GM21576 (cell line): ENCODE measurements at regions not wholly inside any gene's neighbourhood (a gene's known extent, or its start where the extent isn't known, plus 50 kb on each side); places are given as distances from the start of the nearest gene placed in this dataset.

Experiments
- ATAC-seq: cut with Tn5 transposase; IDR thresholded peaks from one replicate; pipeline ENCODE4 v1.9.1; 2021; ENCODE audit warnings: mild to moderate bottlenecking, moderate library complexity; ENCODE audit not compliant: unreplicated experiment

- ATAC-seq: no peak
Observed at GRCh38 chr16:77590707-77591106, 131.6 kb upstream of the NUDT7 start.

GRCh38 chr16:77591347-77591746, 131.0 kb upstream of the NUDT7 start:
- no peak for ATAC-seq

DNA sequence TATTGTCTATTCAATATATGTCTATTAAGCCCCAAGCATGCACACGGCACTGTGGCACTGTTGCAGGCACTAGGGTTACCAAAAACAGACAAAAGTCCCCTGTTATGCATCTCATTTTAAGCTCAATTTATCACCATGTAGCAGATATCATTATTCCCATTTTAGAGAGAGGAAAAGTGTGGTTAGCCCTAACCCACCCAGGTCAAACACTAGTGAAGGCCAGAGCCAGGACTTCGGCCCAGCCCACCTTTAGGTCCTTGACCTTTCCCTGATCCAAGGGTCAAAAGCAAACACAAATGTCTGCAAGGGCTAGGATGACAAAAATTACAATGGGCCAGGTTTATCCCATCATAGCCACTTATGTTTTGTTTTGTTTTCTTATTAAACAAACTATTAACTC, 130.3 kb upstream of the NUDT7 start:
- no peak for ATAC-seq

GRCh38 chr16:77594057-77594456, 128.3 kb upstream of the NUDT7 start:
- ATAC-seq: no peak

DNA sequence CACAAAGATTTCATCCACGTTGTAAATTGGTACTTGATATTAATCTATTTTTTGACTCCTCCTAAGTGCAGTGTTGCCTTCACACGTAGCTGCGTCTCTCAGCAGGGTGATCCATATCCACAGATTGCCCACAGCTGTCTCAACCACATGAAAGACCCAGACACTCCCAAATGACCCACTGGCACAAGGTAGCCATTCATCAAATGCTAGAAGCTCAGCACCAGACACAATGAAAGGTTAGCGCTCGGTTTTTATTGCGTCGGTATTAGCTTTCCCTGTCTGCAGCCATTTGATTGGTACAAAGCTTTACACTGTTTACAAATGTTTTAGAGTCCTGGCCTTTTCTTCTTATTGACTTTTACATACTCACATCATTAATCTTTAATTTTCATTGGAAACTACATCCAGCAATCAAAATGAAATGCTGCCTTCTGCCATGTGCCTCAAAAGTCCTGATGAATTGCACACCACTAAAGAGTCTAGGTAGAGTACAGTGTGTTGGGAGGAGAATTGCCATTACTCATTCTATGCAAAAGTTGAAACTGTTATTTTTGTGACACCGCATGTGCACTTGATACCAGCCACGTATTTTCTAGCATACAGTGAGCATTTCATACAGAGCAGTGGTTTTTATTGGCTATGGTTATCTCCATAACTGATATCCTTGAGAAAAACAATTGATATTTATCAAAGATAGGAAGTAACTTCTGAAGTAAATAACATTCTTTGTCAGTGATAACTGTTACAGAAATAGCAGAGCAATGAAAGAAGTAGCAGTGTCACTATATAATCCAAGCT, 127.3 kb upstream of the NUDT7 start:
- ATAC-seq: no peak

DNA sequence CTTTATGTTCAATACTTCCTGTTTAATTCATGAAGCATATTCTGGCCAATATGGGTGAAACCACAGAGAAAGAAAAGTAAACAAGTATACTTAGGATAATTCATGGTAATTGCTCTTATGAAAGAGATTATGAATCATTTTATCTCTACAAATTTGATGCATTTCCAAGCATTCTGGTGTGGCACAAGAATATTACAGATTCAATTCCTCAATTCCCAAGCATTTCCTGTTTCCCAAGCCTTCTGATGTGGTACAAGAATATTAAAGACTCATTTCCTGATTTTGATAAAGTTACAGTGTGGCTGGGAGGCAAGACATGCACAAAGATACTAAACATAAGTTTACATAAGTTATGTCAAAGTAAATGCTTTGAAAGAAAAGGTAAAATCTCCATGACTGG, 126.1 kb upstream of the NUDT7 start:
- ATAC-seq: no peak

DNA sequence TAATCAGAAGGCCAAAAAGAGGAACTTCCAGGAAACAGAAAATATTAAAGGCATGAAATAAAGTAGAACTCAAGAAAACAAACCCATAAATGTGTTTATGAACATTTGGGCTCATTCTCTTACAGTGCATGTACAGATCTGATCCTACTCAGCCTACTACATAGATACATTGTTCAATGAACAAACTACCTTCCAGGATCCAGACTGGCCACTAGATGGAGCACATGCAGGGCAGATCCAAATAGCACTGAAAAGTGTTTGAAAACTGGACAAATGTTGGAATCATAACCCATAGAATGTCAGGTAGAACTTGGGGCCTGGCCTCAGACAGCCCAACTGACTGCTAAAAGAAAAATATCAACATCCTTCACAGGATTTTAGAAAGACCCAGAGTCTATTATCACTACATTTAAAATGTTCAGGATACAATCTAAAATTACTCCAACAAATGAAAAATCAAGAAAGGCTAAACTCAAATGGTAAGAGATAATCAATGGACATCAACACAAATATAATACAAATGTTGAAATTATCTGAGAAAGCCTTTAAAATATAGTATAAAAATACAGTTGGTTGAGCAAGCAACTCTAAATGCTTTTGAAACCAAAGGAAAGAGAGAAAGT, 122.4 kb upstream of the NUDT7 start:
- peak; percentile 60 for ATAC-seq

GRCh38 chr16:77600555-77600954, 121.8 kb upstream of the NUDT7 start:
- ATAC-seq: no peak

DNA sequence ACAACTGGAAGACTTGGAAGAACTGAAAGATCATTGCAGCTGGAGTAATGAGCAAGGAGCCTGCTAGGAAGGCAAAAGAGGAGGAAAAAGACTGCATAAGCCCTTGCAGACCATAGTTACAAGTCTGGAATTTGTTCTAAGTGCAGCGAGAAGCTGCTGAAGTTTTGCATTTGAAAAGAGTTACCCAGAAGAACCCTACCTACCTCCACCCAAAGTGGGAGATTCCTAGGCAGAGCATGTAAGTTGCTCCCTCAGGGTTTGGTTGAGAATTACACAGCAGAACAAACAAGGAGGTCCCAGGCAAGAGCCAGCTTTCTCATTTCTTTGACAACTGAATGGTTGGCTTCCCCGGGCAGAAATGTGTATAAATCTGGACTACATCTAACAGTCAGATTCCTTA, 118.7 kb upstream of the NUDT7 start:
- ATAC-seq: no peak

DNA sequence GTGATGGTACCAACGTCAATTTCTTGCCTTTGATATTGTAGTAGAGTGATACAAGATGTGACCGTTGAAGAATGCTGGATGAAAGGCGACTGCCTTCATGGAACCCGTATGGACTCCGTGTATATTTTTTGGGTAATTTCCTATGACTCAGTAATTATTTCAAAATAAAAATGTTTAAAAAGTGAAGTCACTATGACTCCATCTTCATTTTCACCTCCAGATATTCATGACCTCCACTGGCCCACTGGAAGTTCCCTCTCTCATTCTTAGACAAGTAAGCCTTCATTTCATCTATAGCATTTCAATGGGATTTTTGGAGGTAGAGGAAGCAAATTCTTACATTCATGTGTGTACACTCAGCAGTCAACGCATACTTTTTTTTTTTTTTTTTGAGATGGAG, 111.8 kb upstream of the NUDT7 start:
- no peak for ATAC-seq

DNA sequence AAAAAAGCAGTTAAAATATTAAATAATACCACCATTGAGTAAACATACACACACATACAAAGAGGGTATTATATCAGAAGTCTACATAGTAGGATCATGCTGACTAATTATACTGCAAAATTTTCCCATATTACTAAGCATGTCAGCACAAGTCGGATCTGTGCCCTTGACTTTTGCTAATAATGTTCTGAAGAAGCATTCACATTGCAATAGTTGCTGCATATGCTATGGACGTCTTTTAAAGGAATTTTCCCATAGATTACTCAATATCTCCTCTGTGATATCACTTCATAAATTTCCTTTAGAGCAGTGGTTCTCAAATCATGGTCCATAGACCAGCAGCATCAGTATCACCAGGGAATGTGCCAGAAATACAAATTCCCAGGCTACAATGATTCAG, 110.9 kb upstream of the NUDT7 start:
- no peak for ATAC-seq

DNA sequence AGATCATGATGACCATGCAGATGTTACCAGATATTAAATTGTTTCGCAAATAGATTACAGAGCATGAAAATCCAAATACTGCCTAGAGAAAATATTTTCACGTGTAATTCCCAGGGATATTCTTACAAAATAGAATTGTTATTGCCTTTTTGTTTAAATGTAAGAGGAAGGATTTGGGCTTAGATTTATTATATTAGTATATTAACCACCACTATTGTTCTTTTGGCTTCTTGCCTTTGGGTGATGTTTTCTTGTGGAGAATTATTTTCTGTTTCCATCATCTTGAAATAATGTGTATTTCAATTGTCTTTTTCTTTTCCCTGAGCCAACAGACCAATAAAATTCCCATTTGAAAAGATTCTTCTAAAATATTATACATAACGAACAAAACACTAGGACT, 109.7 kb upstream of the NUDT7 start:
- ATAC-seq: no peak

GRCh38 chr16:77613095-77613494, 109.2 kb upstream of the NUDT7 start:
- no peak for ATAC-seq

- ATAC-seq: no peak
Observed at GRCh38 chr16:77617553-77617952, 104.8 kb upstream of the NUDT7 start.

DNA sequence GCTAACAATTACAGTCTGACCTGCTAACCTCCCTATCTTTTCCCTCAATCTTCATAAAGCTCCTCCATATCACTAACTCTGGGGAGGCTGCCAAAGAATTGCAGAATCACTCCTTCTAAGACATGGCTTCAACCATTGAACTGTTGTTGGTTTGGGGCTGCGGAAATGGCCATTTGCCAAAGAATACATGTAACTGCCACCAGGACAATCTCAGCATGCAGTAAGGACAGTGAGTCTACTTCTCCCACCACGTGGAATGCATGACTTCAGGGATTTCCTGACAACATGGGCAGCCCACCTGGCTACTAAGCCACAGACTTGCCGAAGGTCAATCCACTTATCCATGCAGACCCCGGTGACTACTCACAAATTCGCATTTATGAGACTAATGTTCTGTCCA, 104.3 kb upstream of the NUDT7 start:
- no peak for ATAC-seq

GRCh38 chr16:77618951-77619350, 103.4 kb upstream of the NUDT7 start:
- no peak for ATAC-seq

DNA sequence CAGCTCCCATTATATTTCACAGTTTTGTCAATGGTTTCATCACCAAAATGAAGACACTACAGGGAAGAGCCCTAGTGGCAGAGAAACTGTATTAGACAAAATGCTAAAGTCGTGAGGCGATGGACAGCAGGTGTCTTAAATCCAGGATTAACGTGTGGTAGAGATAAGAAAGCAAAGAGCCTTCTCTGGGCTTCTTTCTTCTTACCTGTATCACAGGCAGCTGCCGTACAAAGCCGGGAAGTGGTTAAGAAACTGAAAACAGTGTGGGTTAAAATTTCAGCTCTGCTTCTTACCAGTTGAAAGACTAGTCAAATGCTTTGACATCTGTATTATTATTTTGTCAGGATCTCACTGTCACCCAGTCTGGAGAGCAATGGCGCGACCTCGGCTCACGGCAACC, 98.2 kb upstream of the NUDT7 start:
- ATAC-seq: no peak

DNA sequence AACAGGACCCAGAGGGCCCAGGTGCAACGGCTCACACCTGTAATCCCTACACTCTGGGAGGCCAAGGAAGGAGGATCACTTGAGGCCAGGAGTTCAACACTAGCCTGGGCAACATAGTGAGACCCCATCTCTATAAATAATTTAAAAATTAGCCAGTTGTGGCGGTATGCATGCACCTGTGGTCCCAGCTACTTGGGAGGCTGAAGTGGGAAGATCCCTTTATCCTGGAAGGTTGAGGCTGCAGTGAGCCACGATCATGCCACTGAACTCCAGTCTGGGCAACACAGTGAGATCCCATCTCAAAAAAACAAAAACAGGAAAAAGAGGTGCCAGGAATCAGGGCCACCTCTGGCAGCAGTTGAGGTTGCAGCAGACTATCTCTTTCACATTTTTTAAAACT, 85.7 kb upstream of the NUDT7 start:
- ATAC-seq: no peak

DNA sequence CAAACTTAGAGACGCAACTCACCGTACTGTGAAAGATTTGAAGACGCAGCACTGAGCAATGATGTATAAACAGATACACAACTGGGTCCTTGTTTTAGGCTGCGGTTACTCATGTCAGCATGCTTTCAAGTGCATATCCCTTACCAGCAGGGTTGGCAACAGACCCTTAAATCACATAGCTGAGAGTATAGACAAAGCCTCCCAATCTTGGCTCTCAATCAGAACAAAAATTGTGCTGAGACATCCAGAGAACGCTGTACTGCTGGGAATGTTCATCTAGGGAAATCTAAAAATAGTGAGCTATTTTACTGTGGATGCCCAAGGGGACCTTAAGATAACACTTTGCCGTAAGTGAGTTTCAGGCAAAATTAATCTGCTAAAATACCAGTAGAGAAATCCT, 84.4 kb upstream of the NUDT7 start:
- no peak for ATAC-seq

DNA sequence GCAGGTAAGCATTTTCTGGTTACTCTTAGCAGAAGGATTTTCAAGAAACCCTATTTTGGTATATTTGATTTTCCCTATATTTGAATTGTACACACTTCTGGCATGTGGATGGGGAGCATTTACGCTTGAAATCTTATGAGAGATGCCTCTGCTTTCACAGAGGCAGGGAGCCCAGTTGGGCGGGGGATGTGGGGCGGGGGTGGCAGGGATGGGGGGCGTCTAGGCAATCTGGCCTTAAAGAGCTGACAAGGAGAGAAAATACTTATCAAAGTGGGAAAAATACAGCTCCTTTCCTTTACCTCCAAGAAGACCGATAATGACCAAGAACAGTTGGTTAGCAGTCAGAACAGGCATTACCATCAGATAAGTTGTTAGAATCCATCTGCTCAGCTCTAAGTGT, 79.1 kb upstream of the NUDT7 start:
- ATAC-seq: no peak

DNA sequence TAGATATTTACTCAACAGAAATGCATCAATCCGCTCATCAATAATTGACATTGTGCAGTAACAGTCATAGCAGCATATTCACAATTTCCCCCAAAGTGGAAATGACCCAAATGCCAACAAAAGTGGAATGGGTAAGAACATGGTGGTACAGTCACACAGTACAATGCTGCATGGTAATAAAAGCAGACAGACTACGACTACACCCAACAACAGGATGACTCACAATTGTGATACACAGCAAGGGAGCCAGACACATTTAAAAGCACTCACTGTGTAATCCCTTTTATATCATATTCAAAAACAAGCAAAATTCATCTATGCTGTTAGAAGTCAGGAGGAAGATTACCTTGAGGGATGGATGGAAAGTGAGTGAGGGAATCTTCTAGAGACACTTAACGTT, 76.5 kb upstream of the NUDT7 start:
- no peak for ATAC-seq

GRCh38 chr16:77647726-77648125, 74.6 kb upstream of the NUDT7 start:
- ATAC-seq: no peak

- no peak for ATAC-seq
Observed at GRCh38 chr16:77650761-77651160, 71.6 kb upstream of the NUDT7 start.
